Fibroblast of skin of back (primary cell): ENCODE measurements at regions not wholly inside any gene's neighbourhood (a gene's known extent, or its start where the extent isn't known, plus 50 kb on each side); places are given as distances from the start of the nearest gene placed in this dataset.

Experiments used
- DNase-seq: peaks from one replicate; pipeline ENCODE4 v3.0.0-alpha.2; 2013

- DNase-seq = no peak
Observed at GRCh38 chr16:79747688-79748087, 147.2 kb upstream of the MAF start.

DNA sequence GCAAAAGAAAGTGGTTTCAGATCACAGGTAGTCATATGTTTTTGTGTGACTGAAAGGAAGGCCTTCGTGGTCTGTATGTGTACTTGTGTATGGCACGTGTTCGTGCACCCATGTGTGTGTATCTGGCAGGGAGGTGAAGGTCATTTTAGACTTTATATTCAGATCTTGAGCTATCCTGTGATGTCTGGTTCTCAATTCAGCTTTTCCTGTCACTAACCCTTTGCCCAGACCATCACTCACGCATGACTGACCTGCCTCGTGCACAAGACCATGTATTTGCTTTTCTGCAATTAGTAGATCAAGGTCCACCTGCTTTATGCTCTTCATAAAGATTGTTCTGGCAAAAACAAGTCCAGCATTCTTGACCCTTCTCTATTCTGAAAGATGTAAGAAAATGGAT is 139.7 kb upstream of the MAF start:
- DNase-seq = no peak

- DNase-seq = no peak
Observed at GRCh38 chr16:79735271-79735670, 134.7 kb upstream of the MAF start.

DNA sequence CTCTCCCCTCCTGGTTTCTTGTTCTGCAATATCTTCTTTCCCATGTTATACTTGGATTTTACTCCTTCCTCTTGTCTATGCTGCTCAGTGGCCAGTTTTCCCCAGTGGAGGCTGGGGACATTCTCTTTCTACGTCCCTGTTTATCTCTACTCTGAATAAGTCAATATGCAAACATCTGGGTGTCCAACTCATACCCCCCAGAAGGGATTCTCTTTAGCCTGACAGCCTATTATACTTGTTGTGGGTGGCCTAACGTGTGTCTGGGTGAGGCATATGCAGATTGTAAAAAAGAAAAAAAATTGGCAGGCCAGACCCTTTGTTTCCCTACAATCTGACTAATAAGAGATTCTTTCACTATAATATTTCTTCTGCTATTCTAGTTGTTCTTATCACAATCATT is 134.2 kb upstream of the MAF start:
- no peak for DNase-seq

DNA sequence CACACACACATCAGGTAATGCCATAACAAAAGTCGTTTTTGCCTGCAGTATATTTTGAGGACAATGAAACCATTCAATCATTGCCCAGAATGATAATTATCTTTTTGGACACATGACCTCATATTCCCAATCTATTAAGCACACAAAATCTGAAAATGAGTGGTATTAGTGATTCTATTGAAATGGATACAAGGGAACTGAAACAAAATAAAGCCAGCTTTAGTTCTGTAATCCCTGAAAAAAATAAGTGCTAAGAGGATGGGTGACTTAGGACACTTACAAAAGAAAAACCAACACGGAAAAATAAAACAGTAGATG is 128.3 kb upstream of the MAF start:
- no peak for DNase-seq

GRCh38 chr16:79728048-79728922 is 127.7 kb upstream of the MAF start:
- DNase-seq = no peak

- no peak for DNase-seq
Observed at GRCh38 chr16:79726902-79727301, 126.4 kb upstream of the MAF start.

DNA sequence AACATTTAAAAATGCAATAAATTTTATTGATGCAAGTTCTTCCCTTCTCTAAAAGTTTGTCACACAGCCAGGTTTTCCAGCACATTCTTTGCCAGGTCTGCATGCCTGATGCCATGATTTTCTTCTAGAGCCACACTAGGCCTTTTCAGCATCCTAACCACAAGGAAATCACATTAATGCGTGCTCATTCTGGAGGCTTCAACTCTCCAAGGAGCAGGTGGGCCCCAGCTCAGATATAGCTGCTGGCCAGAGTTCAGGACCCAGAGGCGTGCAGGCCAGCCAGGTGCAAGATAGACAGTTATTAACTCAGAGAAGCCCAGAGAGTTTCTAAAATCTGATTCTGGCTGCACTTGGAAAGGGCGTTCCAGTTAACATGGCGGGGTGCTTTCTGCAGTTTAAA is 124.5 kb upstream of the MAF start:
- no peak for DNase-seq

DNA sequence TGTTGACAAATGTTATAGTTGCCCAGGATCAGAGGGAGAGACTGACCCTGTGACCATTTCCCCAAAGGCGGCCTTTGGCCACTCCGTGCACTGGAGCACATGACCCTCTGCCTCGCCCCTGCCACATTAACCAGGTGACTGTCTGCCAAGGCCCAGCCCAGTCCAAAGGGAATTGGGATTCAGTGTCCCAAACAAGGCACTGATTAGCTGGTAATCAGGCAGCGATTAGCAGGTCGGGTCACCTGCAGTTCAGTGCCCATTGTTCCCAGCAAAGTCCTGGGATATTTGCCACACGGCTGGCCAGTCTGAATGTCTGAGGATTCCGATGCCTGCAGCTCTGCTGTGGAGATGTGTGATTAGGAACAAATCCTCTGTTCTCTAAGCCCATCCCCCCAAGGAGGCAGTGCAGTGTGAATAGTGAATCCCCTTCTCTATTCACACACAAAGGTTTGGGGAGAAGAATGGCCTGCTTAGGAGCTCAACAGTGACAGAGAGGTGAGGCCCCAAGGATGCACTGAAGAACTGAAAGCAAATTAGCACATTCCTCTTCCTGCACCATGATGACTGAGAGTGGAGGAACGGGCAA is 123.1 kb upstream of the MAF start:
- DNase-seq = no peak

- no peak for DNase-seq
Observed at GRCh38 chr16:79721270-79721669, 120.7 kb upstream of the MAF start.

- DNase-seq = no peak
Observed at GRCh38 chr16:79717333-79718137, 117.0 kb upstream of the MAF start.

DNA sequence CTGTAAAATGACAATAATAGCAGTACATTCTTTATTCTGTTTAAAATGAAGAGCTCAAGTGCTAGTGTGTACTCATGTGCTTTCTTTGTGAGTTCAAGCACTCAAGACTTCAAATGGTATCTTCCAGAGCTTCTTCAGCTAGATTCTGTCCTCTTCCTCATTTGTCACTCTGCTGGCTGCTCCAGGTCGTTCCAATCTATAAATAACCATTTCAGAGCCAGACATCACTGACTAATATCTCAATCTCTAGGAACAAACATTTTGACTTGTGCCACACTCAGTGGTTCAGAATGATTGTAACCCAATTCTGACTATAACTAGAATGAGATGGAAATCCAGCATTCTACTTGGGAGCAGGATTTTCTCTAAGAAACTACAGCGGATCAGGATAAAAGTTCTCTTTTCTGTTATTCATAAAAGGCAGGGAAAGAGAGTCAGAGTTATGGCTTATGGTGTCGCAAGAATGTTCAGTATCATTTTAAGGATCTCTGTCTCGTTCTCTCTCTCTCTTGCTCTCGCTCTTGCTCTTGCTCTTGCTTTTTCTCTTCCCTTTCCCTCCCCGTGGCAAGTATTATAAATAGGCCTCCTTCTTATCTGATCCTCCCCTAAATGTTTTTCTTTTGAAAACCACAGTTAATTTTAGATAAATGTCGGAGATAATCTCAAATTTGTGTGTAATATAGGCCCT is 116.3 kb upstream of the MAF start:
- peak; percentile 30 for DNase-seq

GRCh38 chr16:79715061-79715460 is 114.5 kb upstream of the MAF start:
- no peak for DNase-seq

- no peak for DNase-seq
Observed at GRCh38 chr16:79714440-79714839, 113.9 kb upstream of the MAF start.

- no peak for DNase-seq
Observed at GRCh38 chr16:79713609-79714309, 113.2 kb upstream of the MAF start.

DNA sequence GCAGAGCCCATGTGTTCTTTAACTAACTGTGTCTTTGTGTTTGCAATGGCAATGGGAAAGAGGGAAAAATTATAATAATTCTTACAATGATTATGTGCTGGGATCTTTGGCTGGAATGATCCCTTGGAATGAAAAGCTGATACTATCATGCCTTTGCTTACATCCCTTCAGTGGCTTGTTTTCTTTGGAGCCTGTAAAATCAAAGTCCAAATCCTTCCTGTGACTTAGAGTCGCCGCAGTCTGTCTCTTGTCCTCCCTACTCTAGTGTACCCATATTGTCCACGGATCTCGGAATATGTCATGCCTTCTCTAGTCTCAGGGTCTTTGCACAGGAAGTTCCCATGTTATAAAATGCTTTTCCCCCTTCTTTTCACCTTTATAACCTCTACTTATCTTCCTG is 111.7 kb upstream of the MAF start:
- DNase-seq = no peak

- peak; percentile 39 for DNase-seq
Observed at GRCh38 chr16:79707876-79708275, 107.3 kb upstream of the MAF start.

- DNase-seq = peak; percentile 88
Observed at GRCh38 chr16:79703066-79703465, 102.5 kb upstream of the MAF start.

DNA sequence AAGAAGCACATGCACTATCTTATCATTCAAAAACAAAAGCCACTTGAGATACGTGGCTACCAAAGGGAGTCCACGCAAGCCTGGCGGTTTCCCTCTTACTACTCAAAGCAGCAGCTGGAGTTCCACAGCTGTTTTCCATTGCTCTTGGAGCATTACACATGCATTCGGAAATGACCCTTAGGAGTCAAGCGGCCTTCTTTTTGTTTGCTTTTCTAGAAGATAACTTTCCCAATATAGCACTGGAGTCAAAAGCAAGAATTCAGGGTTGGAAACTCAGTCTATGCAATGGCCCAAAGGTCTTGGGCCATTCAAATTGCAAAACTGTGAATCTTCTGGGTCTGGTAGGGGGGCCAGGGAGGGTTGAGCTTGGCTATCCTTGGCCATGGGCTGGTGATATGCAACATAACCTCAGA is 97.8 kb upstream of the MAF start:
- peak; percentile 75 for DNase-seq

DNA sequence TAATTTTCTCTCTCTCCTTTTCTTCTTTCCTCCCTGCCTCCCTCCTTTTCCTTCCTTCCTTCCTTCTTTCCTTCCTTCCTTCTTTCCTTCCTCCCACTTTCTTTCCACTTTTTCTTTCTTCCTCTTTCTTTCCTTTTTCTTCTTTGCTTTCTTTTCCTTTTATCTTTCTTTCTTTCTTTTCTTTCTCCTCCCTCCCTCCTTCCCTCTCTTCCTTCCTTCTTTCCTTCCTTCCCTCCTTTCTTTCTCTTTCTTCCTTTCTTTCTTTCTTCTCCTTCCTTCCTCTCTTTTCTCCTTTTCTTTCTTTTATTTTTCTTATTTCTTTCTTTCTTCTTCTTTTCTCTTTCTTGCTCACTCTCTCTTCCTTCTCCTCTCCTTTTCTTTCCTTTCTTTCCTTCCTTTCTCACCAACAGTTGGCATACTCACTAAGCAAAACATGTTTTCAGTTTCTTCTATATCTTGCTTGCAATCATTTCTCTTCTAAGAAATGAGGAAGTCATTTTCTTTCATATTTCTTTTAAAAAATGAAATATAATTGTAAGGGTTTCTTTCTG is 97.1 kb upstream of the MAF start:
- DNase-seq = no peak

- peak; percentile 61 for DNase-seq
Observed at GRCh38 chr16:79691007-79691406, 90.5 kb upstream of the MAF start.

- DNase-seq = peak; percentile 24
Observed at GRCh38 chr16:79690159-79690558, 89.6 kb upstream of the MAF start.
